ENCODE measurements at regions not wholly inside any gene's neighbourhood (a gene's known extent, or its start where the extent isn't known, plus 50 kb on each side); places are given as distances from the start of the nearest gene placed in this dataset.

GRCh38 chr15:37446921-37447320 is 346.6 kb upstream of the MEIS2 start:
- H3K4me1 ChIP-seq: no peaks in the 10 kb centered on the region
- no peak for DNase-seq
- TF ChIP-seq, protein P1, sequence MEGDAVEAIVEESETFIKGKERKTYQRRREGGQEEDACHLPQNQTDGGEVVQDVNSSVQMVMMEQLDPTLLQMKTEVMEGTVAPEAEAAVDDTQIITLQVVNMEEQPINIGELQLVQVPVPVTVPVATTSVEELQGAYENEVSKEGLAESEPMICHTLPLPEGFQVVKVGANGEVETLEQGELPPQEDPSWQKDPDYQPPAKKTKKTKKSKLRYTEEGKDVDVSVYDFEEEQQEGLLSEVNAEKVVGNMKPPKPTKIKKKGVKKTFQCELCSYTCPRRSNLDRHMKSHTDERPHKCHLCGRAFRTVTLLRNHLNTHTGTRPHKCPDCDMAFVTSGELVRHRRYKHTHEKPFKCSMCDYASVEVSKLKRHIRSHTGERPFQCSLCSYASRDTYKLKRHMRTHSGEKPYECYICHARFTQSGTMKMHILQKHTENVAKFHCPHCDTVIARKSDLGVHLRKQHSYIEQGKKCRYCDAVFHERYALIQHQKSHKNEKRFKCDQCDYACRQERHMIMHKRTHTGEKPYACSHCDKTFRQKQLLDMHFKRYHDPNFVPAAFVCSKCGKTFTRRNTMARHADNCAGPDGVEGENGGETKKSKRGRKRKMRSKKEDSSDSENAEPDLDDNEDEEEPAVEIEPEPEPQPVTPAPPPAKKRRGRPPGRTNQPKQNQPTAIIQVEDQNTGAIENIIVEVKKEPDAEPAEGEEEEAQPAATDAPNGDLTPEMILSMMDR (IDR thresholded peaks at IDR 0.05): no peak
- H3K36me3 ChIP-seq: no peaks in the 10 kb centered on the region
- no peaks in the 10 kb centered on the region for H3K27me3 ChIP-seq
- no peak overlapping the region for H3K4me3 ChIP-seq
- no peak overlapping the region for H3K27ac ChIP-seq
- H3K9me3 ChIP-seq: no peaks in the 10 kb centered on the region
- intact Hi-C loops (cut with DNase I; ENCODE audit: low total_unique reads): no loop called here

DNA sequence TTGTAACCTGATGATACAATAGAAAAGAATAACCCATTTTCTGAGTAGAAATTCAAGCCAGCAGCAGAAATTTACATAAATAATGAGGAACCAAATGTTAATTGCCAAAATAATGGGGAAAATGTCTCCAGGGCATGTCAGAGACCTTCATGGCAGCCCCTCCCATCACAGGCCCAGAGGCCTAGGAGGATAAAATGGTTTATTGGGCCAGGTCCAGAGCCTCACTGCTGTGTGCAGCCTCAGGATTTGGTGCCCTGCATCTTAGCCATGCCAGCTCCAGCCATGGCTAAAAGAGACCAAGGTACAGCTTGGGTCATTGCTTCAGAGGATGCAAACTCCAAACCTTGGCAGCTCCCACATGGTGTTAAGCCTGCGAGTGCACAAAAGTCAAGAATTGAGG is 352.1 kb upstream of the MEIS2 start:
- TF ChIP-seq, protein P1 (IDR thresholded peaks at IDR 0.05): no peak
- Histone ChIP-seq H3K4me3 (no peak overlapping the region), H3K9me3 (no peaks in the 10 kb centered on the region), H3K4me1 (no peaks in the 10 kb centered on the region), H3K27me3 (no peaks in the 10 kb centered on the region), H3K36me3 (no peaks in the 10 kb centered on the region), H3K27ac (no peak overlapping the region)
- DNase-seq: no peak
- intact Hi-C loops (cut with DNase I; ENCODE audit: low total_unique reads): no loop called here

DNA sequence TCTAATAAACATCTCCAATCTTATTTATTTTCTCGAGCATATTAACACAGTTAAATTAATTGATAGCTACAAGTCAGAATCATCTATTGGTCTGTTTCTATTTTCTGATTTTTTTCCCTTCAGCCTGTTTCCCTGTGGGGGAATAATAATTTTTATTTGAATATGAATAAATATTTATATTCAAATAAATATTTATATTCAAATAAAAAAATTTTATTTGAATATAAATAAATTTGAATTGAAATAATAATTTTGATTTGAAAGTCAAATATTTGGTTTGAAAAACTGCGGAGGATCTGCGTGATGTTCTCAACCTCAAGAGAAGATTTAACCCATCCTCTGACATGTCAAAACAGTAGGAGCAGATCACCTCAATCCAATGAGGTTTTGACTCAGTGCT is 380.1 kb upstream of the MEIS2 start:
- Histone ChIP-seq H3K36me3 (no peaks in the 10 kb centered on the region), H3K27ac (no peak overlapping the region), H3K4me1 (no peaks in the 10 kb centered on the region), H3K4me3 (no peak overlapping the region), H3K9me3 (no peaks in the 10 kb centered on the region), H3K27me3 (no peaks in the 10 kb centered on the region)
- DNase-seq: no peak
- intact Hi-C loops (cut with DNase I; ENCODE audit: low total_unique reads): no loop called here
- TF ChIP-seq, protein P1 (IDR thresholded peaks at IDR 0.05): no peak

GRCh38 chr15:37481126-37481525 is 380.8 kb upstream of the MEIS2 start:
- no peaks in the 10 kb centered on the region for H3K9me3 ChIP-seq

DNA sequence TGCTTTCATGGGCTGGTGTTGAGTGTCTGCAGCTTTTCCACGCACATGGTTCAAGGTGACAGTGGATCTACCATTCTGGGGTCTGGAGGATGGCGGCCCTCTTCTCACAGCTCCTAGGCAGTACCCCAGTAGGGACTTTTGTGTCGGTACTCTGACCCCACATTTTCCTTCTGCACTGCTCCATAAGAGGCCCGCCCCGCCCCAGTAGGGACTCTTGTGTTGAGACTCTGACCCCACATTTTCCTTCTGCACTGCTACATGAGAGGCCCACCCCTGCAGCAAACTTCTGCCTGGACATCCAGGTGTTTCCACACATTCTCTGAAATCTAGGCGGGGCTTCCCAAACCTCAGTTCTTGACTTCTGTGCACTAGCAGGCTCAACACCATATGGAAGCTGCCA is 383.4 kb upstream of the MEIS2 start:
- Histone ChIP-seq H3K36me3 (no peaks in the 10 kb centered on the region), H3K9me3 (no peaks in the 10 kb centered on the region), H3K27ac (no peak overlapping the region), H3K27me3 (no peaks in the 10 kb centered on the region), H3K4me3 (no peak overlapping the region), H3K4me1 (no peaks in the 10 kb centered on the region)
- intact Hi-C loops (cut with DNase I; ENCODE audit: low total_unique reads): no loop called here
- no peak for DNase-seq
- TF ChIP-seq, protein P1 (IDR thresholded peaks at IDR 0.05): no peak

More at GRCh38 chr15:37481126-37481525, 380.8 kb upstream of the MEIS2 start:
- Histone ChIP-seq H3K4me1 (no peaks in the 10 kb centered on the region), H3K27ac (no peak overlapping the region), H3K36me3 (no peaks in the 10 kb centered on the region), H3K4me3 (no peak overlapping the region), H3K27me3 (no peaks in the 10 kb centered on the region)
- intact Hi-C loops (cut with DNase I; ENCODE audit: low total_unique reads): no loop called here
- no peak for DNase-seq
- TF ChIP-seq, protein P1 (IDR thresholded peaks at IDR 0.05): no peak

DNA sequence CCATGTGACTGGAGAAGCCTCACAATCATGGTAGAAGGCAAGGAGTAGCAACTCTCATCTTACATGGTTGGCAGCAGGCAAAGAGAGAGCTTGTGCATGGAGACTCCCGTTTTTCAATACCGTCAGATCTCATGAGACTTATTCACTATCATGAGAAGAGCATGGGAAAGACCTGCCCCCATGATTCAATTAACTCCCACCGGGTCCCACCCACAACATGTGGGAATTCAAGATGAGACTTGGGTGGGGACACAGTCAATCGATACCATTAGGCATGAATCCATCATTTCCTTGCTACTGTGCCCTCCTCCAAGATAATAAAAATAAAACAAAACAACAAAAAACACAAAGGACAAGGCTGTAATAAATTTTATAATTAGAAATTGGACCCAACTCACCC is 384.7 kb upstream of the MEIS2 start:
- Histone ChIP-seq H3K36me3 (no peaks in the 10 kb centered on the region), H3K4me1 (no peaks in the 10 kb centered on the region), H3K4me3 (no peak overlapping the region), H3K9me3 (no peaks in the 10 kb centered on the region), H3K27me3 (no peaks in the 10 kb centered on the region), H3K27ac (no peak overlapping the region)
- DNase-seq: no peak
- TF ChIP-seq, protein P1 (IDR thresholded peaks at IDR 0.05): no peak
- intact Hi-C loops (cut with DNase I; ENCODE audit: low total_unique reads): no loop called here

All from tibial artery (tissue), 4 donors.